ENCODE measurements at regions not wholly inside any gene's neighbourhood (a gene's known extent, or its start where the extent isn't known, plus 50 kb on each side); places are given as distances from the start of the nearest gene placed in this dataset.

- TF ChIP-seq POLR2A (IDR thresholded peaks at IDR 0.05; ENCODE audit: low read depth, low read length) (no peak), POLR2AphosphoS5 (IDR thresholded peaks at IDR 0.05; ENCODE audit: low read depth, low read length) (no peak)
Measured at GRCh38 chr6:98146656-98147055, 687.7 kb upstream of the POU3F2 start.
